OCI-LY3 (cell line): ENCODE measurements at regions not wholly inside any gene's neighbourhood (a gene's known extent, or its start where the extent isn't known, plus 50 kb on each side); places are given as distances from the start of the nearest gene placed in this dataset.
A peak's percentile ranks its signal among the peaks of the same experiment; 100 is the strongest.

Experiments
- H2AFZ ChIP-seq: fragments of 200-600, 300-600 bp; shearing (Covaris generic); 2 replicates; pipeline ENCODE4 v1.6.0; 2014; ENCODE audit warnings: antibody characterized with exemption, low read depth, low read length
- H3K27ac ChIP-seq: fragments of 200-600, 300-600 bp; sonication (generic); 2 replicates; pipeline ENCODE4 v1.5.1; 2014; ENCODE audit warnings: mild to moderate bottlenecking, low read length, moderate library complexity, mixed read lengths
- H3K27me3 ChIP-seq: fragments of 200-600, 300-600 bp; sonication (generic); 2 replicates; pipeline ENCODE4 v1.6.1; 2014; ENCODE audit warnings: low read depth, low read length, mixed read lengths
- H3K36me3 ChIP-seq: fragments of 200-600, 300-600 bp; sonication (generic); replicated peaks from 2 replicates; pipeline ENCODE3; 2014; ENCODE audit warnings: low read depth, low read length, mixed read lengths
- H3K4me1 ChIP-seq: fragments of 300-600, 200-600 bp; sonication (generic); 2 replicates; pipeline ENCODE4 v1.6.1; 2014; ENCODE audit warnings: low read length, mixed read lengths
- H3K4me2 ChIP-seq: fragments of 200-600, 300-600 bp; sonication (generic); 2 replicates; pipeline ENCODE4 v1.6.1; 2014; ENCODE audit warnings: low read length, mixed read lengths
- H3K4me3 ChIP-seq: fragments of 300-600, 200-600 bp; sonication (generic); 2 replicates; pipeline ENCODE4 v1.5.1; 2014; ENCODE audit warnings: antibody characterized with exemption, mild to moderate bottlenecking, low read length, moderate library complexity
- H3K79me2 ChIP-seq: fragments of 300-600, 200-600 bp; shearing (Covaris generic); 2 replicates; pipeline ENCODE4 v1.6.1; 2014; ENCODE audit warnings: mild to moderate bottlenecking, low read length, mixed read lengths
- H3K9ac ChIP-seq: fragments of 300-600, 200-600 bp; shearing (Covaris generic); 2 replicates; pipeline ENCODE4 v1.6.0; 2014; ENCODE audit warnings: mild to moderate bottlenecking, low read length, moderate library complexity
- H3K9me3 ChIP-seq: fragments of 200-600, 300-600 bp; shearing (Covaris generic); 2 replicates; pipeline ENCODE4 v1.6.1; 2014; ENCODE audit warnings: low read length, mixed read lengths; ENCODE audit not compliant: insufficient read depth
- H4K20me1 ChIP-seq: fragments of 200-600, 300-600 bp; sonication (generic); 2 replicates; pipeline ENCODE4 v1.6.1; 2016; ENCODE audit warnings: low read length, mixed read lengths; ENCODE audit not compliant: insufficient read depth
- EZH2phosphoT487 ChIP-seq: fragments of 200-600 bp; shearing (Covaris generic); IDR thresholded peaks from 2 replicates; pipeline ENCODE4 v1.6.1; 2018; ENCODE audit warnings: antibody characterized with exemption, mixed run types, low read depth
- TF ChIP-seq, protein P1 (sequence below): fragments of 200-600, 300-600 bp; sonication (generic); IDR thresholded peaks from 2 replicates; pipeline ENCODE4 v1.5.1; 2014; ENCODE audit warnings: antibody characterized with exemption, low read length, low read depth

DNA sequence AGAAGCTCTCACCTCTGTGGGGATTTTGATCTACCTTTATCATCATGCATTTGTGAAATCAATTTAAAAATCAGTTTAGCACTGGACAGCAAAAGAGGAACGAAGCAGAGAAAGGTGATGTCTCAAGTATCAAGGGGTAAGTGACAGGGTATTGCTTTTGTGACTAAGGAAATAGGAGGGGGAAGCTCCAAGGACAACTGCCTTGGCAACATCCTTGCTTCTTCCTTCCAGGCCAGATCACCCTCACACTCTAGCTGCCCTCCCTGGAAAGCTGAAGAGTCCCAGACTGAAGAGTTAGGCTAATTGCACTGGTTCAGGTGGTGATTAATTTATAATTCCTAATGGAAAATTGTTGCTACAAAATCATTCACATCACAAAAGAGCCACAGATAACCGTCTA, 859.1 kb upstream of the ACVR2A start:
- Histone ChIP-seq H3K36me3 (no peaks in the 10 kb centered on the region), H4K20me1 (no peaks in the 10 kb centered on the region), H2AFZ (no peak overlapping the region), H3K4me2 (peak overlapping the region; percentile 42), H3K27ac (no peak overlapping the region), H3K4me1 (peaks cover 28% of the 10 kb centered on the region), H3K27me3 (0 out of 2 replicates have a peak, but pooled peaks cover 3% of the 10 kb centered on the region), H3K9ac (no peak overlapping the region), H3K4me3 (no peak overlapping the region), H3K9me3 (0 out of 2 replicates have a peak, but pooled peaks cover under 1% of the 10 kb centered on the region), H3K79me2 (no peaks in the 10 kb centered on the region)
- TF ChIP-seq EZH2phosphoT487: no peak
- TF ChIP-seq, protein P1, sequence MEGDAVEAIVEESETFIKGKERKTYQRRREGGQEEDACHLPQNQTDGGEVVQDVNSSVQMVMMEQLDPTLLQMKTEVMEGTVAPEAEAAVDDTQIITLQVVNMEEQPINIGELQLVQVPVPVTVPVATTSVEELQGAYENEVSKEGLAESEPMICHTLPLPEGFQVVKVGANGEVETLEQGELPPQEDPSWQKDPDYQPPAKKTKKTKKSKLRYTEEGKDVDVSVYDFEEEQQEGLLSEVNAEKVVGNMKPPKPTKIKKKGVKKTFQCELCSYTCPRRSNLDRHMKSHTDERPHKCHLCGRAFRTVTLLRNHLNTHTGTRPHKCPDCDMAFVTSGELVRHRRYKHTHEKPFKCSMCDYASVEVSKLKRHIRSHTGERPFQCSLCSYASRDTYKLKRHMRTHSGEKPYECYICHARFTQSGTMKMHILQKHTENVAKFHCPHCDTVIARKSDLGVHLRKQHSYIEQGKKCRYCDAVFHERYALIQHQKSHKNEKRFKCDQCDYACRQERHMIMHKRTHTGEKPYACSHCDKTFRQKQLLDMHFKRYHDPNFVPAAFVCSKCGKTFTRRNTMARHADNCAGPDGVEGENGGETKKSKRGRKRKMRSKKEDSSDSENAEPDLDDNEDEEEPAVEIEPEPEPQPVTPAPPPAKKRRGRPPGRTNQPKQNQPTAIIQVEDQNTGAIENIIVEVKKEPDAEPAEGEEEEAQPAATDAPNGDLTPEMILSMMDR: no peak

- TF ChIP-seq, protein P1: no peak
- TF ChIP-seq EZH2phosphoT487: no peak
- H3K9me3 ChIP-seq: peaks cover 9% of the 10 kb centered on the region; the same call in 1 of the 2 replicates
- H3K79me2 ChIP-seq: no peaks in the 10 kb centered on the region
- H2AFZ ChIP-seq: no peak overlapping the region
- peaks cover 30% of the 10 kb centered on the region for H3K4me1 ChIP-seq
- H4K20me1 ChIP-seq: no peaks in the 10 kb centered on the region
- H3K27me3 ChIP-seq: no peaks in the 10 kb centered on the region
- no peak overlapping the region for H3K27ac ChIP-seq
- H3K36me3 ChIP-seq: no peaks in the 10 kb centered on the region
- no peak overlapping the region for H3K9ac ChIP-seq
- H3K4me2 ChIP-seq: no peak overlapping the region
- no peak overlapping the region for H3K4me3 ChIP-seq
These were observed 860.8 kb upstream of the ACVR2A start for GRCh38 chr2:146984014-146984413.

GRCh38 chr2:146982393-146982846, 862.4 kb upstream of the ACVR2A start:
- H3K4me1 ChIP-seq: peaks cover 23% of the 10 kb centered on the region
- H3K27ac ChIP-seq: no peak overlapping the region
- no peaks in the 10 kb centered on the region for H3K36me3 ChIP-seq
- no peaks in the 10 kb centered on the region for H4K20me1 ChIP-seq
- no peaks in the 10 kb centered on the region for H3K27me3 ChIP-seq
- TF ChIP-seq EZH2phosphoT487: no peak
- TF ChIP-seq, protein P1: no peak
- no peak overlapping the region for H3K4me3 ChIP-seq
- no peak overlapping the region for H2AFZ ChIP-seq
- H3K9me3 ChIP-seq: peaks cover 9% of the 10 kb centered on the region; the same call in 1 of the 2 replicates
- no peaks in the 10 kb centered on the region for H3K79me2 ChIP-seq
- H3K9ac ChIP-seq: no peak overlapping the region
- H3K4me2 ChIP-seq: no peak overlapping the region

GRCh38 chr2:146981921-146982320, 862.9 kb upstream of the ACVR2A start:
- H3K27ac ChIP-seq: no peak overlapping the region
- H3K36me3 ChIP-seq: no peaks in the 10 kb centered on the region
- no peaks in the 10 kb centered on the region for H4K20me1 ChIP-seq
- no peaks in the 10 kb centered on the region for H3K79me2 ChIP-seq
- no peak overlapping the region for H3K9ac ChIP-seq
- peaks cover 9% of the 10 kb centered on the region; the same call in 1 of the 2 replicates for H3K9me3 ChIP-seq
- TF ChIP-seq, protein P1: no peak
- no peak for TF ChIP-seq EZH2phosphoT487
- H3K4me2 ChIP-seq: no peak overlapping the region
- H2AFZ ChIP-seq: no peak overlapping the region
- H3K27me3 ChIP-seq: no peaks in the 10 kb centered on the region
- H3K4me1 ChIP-seq: peaks cover 18% of the 10 kb centered on the region
- H3K4me3 ChIP-seq: no peak overlapping the region
